SK-N-SH treated with all-trans-retinoic acid at 6 μM for 48 hours (cell line): ENCODE measurements at regions not wholly inside any gene's neighbourhood (a gene's known extent, or its start where the extent isn't known, plus 50 kb on each side); places are given as distances from the start of the nearest gene placed in this dataset.
"Not testable (repeated sequence)": the region's sequence is repeated elsewhere in the genome, so short reads cannot be mapped to it uniquely, and the experiment has no call there.

ENCODE experiments used
- ATAC-seq: fragments of 200-7000 bp; cut with Tn5 transposase; 3 replicates; pipeline ENCODE4 v1.9.1; 2020; ENCODE audit warnings: mild to moderate bottlenecking, moderate library complexity
- ARNTL ChIP-seq: fragments of 450-650 bp; formaldehyde crosslinking; IDR thresholded peaks from 2 replicates; pipeline ENCODE4 v1.5.0; 2020; ENCODE audit warnings: low read depth, mild to moderate bottlenecking, moderate library complexity, borderline replicate concordance
- BACH2 ChIP-seq: fragments of 250-450 bp; sonication (Bioruptor Pico); IDR thresholded peaks from 2 replicates; pipeline ENCODE4 v1.9.0; 2021; ENCODE audit warnings: mild to moderate bottlenecking, borderline replicate concordance
- CSDC2 ChIP-seq: fragments of 250-450 bp; sonication (Bioruptor Pico); IDR thresholded peaks from 2 replicates; pipeline ENCODE4 v1.5.0; 2020; ENCODE audit warnings: mild to moderate bottlenecking, moderate library complexity
- ESRRG ChIP-seq: fragments of 250-450 bp; sonication (Bioruptor Pico); IDR thresholded peaks from 2 replicates; pipeline ENCODE4 v1.6.1; 2021; ENCODE audit warnings: mild to moderate bottlenecking
- ISL1 ChIP-seq: fragments of 250-450 bp; sonication (Bioruptor Pico); IDR thresholded peaks from 2 replicates; pipeline ENCODE4 v2.1.2; 2022; ENCODE audit warnings: mild to moderate bottlenecking, moderate library complexity
- OSR1 ChIP-seq: fragments of 250-450 bp; sonication (Bioruptor Pico); IDR thresholded peaks from 2 replicates; pipeline ENCODE4 v1.8.0; 2022; ENCODE audit warnings: moderate library complexity, mild to moderate bottlenecking, inconsistent platforms
- PPARA ChIP-seq: fragments of 250-450 bp; sonication (Bioruptor Pico); IDR thresholded peaks from 2 replicates; pipeline ENCODE4 v1.5.0; 2020; ENCODE audit warnings: mild to moderate bottlenecking, borderline replicate concordance
- RARB ChIP-seq: fragments of 250-450 bp; sonication (Bioruptor Pico); IDR thresholded peaks from 2 replicates; pipeline ENCODE4 v1.8.0; 2021; ENCODE audit warnings: mild to moderate bottlenecking, moderate library complexity
- SNAI2 ChIP-seq: fragments of 250-450 bp; sonication (Bioruptor Pico); IDR thresholded peaks from 2 replicates; pipeline ENCODE4 v1.5.0; 2020; ENCODE audit warnings: mild to moderate bottlenecking, moderate library complexity
- TCF4 ChIP-seq: fragments of 250-450 bp; sonication (Bioruptor Pico); IDR thresholded peaks from 2 replicates; pipeline ENCODE4 v1.8.0; 2021; ENCODE audit warnings: mild to moderate bottlenecking, moderate library complexity, borderline replicate concordance
- TOX ChIP-seq: fragments of 250-450 bp; sonication (Bioruptor Pico); IDR thresholded peaks from 2 replicates; pipeline ENCODE4 v1.8.0; 2021; ENCODE audit warnings: mild to moderate bottlenecking, moderate library complexity, borderline replicate concordance
- ZC3H10 ChIP-seq: fragments of 250-450 bp; sonication (Bioruptor Pico); IDR thresholded peaks from 2 replicates; pipeline ENCODE4 v1.5.1; 2021; ENCODE audit warnings: mild to moderate bottlenecking, moderate library complexity
- ZFP3 ChIP-seq: fragments of 250-450 bp; sonication (Bioruptor Pico); IDR thresholded peaks from 2 replicates; pipeline ENCODE4 v1.5.0; 2020; ENCODE audit warnings: mild to moderate bottlenecking, moderate library complexity
- ZFP30 ChIP-seq: fragments of 450-650 bp; formaldehyde crosslinking; IDR thresholded peaks from 2 replicates; pipeline ENCODE4 v1.5.0; 2022; ENCODE audit warnings: mild to moderate bottlenecking, moderate library complexity
- ZNF565 ChIP-seq: fragments of 450-650 bp; formaldehyde crosslinking; conservative IDR thresholded peaks from 2 replicates; pipeline ENCODE4 v1.5.0; 2020; ENCODE audit warnings: low read depth, mild to moderate bottlenecking, moderate library complexity
- ZNF70 ChIP-seq: fragments of 450-650 bp; formaldehyde crosslinking; IDR thresholded peaks from 2 replicates; pipeline ENCODE4 v1.5.0; 2020; ENCODE audit warnings: mild to moderate bottlenecking, moderate library complexity
- ZNF8 ChIP-seq: fragments of 450-650 bp; formaldehyde crosslinking; IDR thresholded peaks from 2 replicates; pipeline ENCODE4 v1.5.0; 2020; ENCODE audit warnings: mild to moderate bottlenecking, moderate library complexity
- TF ChIP-seq, protein P1 (sequence below): fragments of 250-450 bp; sonication (Bioruptor Pico); IDR thresholded peaks from 2 replicates; pipeline ENCODE4 v1.5.1; 2021; ENCODE audit warnings: mild to moderate bottlenecking, moderate library complexity
- TF ChIP-seq, protein P2 (sequence below): fragments of 250-450 bp; sonication (Bioruptor Pico); IDR thresholded peaks from 2 replicates; pipeline ENCODE4 v1.5.1; 2020; ENCODE audit warnings: low read depth, mild to moderate bottlenecking, moderate library complexity
- TF ChIP-seq, protein P3 (sequence below): fragments of 250-450 bp; sonication (Bioruptor Pico); IDR thresholded peaks from 2 replicates; pipeline ENCODE4 v1.8.0; 2021; ENCODE audit warnings: low read depth, mild to moderate bottlenecking, moderate library complexity, borderline replicate concordance
- TF ChIP-seq, protein P4 (sequence below): fragments of 250-450 bp; sonication (Bioruptor Pico); IDR thresholded peaks from 2 replicates; pipeline ENCODE4 v1.8.0; 2020; ENCODE audit warnings: mild to moderate bottlenecking, moderate library complexity, borderline replicate concordance
- TF ChIP-seq, protein P5 (sequence below): fragments of 250-450 bp; sonication (Bioruptor Pico); IDR thresholded peaks from 2 replicates; pipeline ENCODE4 v1.5.0; 2020; ENCODE audit warnings: mild to moderate bottlenecking, moderate library complexity

DNA sequence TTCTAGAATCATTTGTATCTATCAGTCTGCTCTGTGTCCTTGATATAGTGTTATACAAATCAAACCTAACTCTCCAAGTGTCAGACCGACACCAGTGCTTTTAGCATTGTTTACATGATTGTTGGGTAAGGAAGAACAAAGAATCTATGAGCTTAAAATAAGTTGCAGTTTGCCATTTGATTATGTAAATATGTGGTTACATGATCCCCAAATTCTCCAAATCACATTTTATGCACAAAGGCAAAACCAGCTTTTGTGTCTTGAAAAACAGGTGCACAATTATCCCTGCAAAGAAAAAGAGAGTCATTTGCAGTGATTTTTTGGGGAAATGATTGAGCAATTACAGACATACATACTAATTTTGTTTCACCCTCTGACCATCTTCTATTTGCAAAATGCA is 652.6 kb upstream of the CHAC2 start (continued):
- no peak for TF ChIP-seq ARNTL (CRISPR knock-in tag)
- TF ChIP-seq, protein P1, sequence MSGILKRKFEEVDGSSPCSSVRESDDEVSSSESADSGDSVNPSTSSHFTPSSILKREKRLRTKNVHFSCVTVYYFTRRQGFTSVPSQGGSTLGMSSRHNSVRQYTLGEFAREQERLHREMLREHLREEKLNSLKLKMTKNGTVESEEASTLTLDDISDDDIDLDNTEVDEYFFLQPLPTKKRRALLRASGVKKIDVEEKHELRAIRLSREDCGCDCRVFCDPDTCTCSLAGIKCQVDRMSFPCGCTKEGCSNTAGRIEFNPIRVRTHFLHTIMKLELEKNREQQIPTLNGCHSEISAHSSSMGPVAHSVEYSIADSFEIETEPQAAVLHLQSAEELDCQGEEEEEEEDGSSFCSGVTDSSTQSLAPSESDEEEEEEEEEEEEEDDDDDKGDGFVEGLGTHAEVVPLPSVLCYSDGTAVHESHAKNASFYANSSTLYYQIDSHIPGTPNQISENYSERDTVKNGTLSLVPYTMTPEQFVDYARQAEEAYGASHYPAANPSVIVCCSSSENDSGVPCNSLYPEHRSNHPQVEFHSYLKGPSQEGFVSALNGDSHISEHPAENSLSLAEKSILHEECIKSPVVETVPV (CRISPR knock-in tag), result no peak

DNA sequence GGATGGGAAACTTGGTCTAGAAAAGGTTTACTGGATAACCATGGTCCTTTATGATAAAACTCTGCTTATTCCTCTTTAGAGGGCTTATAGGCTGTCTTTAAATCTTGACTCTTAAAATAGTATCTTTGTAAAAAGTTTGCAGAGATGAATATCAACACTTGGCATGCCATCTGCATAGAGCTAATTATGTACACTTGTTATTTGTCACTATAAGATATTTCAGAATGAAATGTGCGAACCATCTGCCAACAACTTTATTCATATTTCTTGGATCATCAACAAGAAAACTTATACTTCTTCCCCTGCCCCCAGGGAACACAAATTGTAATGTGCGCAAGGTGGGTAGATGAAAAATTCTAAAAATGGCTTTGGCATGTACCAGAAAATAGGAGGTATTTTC is 653.0 kb upstream of the CHAC2 start:
- no peak for ATAC-seq
- no peak for TF ChIP-seq ESRRG (CRISPR knock-in tag)
- no peak for TF ChIP-seq SNAI2 (CRISPR knock-in tag)
- no peak for TF ChIP-seq ZNF8
- no peak for TF ChIP-seq ZFP30 (CRISPR knock-in tag)
- TF ChIP-seq, all 23 proteins: peak for 0

DNA sequence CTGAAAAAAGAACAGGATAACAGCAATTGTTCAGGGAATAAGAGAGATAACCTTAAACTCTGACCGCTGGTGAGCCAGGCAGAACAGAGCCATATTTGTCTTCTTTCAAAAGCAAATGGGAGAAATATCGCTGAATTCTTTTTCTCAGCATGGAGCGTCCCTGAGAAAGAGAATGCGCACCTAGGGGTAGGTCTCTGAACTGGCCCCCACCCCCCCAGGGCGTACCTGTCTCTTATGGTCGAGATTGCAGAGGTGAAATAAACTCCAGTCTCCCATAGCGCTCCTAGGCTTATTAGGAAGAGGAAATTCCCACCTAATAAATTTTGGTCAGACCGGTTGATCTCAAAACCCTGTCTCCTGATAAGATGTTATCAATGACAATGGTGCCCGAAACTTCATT is 655.2 kb upstream of the CHAC2 start:
- ATAC-seq, result not testable (repeated sequence)

DNA sequence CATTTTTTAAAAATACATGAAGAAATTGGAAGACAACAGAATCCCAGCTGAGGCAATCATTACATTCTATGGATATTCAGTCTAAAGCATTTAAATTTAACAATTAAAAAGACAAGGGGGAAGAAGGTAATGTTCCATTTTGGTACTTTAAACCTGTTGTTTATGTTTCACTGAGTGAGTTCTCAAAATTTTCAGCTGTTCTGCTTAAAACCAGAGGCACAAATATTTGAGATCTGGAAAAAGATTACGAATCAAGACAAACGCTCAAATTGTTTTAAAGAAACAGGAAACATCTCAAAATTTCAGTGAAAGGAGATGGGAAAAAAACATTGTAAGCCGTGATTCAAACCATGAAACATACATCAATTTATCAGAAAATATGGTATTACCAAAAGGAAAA is 656.2 kb upstream of the CHAC2 start:
- TF ChIP-seq, protein P2, sequence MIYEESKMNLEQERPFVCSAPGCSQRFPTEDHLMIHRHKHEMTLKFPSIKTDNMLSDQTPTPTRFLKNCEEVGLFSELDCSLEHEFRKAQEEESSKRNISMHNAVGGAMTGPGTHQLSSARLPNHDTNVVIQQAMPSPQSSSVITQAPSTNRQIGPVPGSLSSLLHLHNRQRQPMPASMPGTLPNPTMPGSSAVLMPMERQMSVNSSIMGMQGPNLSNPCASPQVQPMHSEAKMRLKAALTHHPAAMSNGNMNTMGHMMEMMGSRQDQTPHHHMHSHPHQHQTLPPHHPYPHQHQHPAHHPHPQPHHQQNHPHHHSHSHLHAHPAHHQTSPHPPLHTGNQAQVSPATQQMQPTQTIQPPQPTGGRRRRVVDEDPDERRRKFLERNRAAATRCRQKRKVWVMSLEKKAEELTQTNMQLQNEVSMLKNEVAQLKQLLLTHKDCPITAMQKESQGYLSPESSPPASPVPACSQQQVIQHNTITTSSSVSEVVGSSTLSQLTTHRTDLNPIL, result no peak
- TF ChIP-seq BACH2 (CRISPR knock-in tag) (no peak), OSR1 (CRISPR knock-in tag) (no peak), ZFP3 (CRISPR knock-in tag) (no peak)
- no peak for ATAC-seq

DNA sequence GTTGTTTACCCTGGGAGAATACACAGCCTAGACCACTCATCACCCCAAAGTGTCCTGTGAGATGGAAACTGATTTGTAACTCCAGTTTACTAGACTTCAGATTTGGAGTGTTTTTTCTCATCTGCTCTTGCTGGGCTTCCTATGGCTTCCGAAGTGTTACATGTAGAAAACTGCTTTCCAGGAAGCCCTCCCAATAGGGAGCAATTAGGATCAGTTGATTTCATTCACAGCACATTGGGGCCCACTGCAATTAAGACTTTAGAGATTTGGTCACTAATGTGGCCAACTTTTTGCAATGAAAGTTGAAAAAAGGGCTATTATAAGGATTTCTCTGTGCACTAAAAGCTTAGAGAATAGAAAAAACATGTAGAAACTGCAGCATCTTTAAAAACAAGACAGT is 656.6 kb upstream of the CHAC2 start:
- no peak for TF ChIP-seq ZFP30 (CRISPR knock-in tag)
- no peak for TF ChIP-seq ZC3H10 (CRISPR knock-in tag)
- no peak for TF ChIP-seq BACH2 (CRISPR knock-in tag)
- TF ChIP-seq ESRRG (CRISPR knock-in tag), result no peak
- no peak for TF ChIP-seq ZFP3 (CRISPR knock-in tag)
- TF ChIP-seq, protein P3, sequence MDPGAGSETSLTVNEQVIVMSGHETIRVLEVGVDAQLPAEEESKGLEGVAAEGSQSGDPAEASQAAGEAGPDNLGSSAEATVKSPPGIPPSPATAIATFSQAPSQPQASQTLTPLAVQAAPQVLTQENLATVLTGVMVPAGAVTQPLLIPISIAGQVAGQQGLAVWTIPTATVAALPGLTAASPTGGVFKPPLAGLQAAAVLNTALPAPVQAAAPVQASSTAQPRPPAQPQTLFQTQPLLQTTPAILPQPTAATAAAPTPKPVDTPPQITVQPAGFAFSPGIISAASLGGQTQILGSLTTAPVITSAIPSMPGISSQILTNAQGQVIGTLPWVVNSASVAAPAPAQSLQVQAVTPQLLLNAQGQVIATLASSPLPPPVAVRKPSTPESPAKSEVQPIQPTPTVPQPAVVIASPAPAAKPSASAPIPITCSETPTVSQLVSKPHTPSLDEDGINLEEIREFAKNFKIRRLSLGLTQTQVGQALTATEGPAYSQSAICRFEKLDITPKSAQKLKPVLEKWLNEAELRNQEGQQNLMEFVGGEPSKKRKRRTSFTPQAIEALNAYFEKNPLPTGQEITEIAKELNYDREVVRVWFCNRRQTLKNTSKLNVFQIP, result no peak
- TF ChIP-seq, protein P4, sequence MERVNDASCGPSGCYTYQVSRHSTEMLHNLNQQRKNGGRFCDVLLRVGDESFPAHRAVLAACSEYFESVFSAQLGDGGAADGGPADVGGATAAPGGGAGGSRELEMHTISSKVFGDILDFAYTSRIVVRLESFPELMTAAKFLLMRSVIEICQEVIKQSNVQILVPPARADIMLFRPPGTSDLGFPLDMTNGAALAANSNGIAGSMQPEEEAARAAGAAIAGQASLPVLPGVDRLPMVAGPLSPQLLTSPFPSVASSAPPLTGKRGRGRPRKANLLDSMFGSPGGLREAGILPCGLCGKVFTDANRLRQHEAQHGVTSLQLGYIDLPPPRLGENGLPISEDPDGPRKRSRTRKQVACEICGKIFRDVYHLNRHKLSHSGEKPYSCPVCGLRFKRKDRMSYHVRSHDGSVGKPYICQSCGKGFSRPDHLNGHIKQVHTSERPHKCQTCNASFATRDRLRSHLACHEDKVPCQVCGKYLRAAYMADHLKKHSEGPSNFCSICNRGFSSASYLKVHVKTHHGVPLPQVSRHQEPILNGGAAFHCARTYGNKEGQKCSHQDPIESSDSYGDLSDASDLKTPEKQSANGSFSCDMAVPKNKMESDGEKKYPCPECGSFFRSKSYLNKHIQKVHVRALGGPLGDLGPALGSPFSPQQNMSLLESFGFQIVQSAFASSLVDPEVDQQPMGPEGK (CRISPR knock-in tag), result no peak
- TF ChIP-seq, protein P2, result no peak
- TF ChIP-seq, protein P5, sequence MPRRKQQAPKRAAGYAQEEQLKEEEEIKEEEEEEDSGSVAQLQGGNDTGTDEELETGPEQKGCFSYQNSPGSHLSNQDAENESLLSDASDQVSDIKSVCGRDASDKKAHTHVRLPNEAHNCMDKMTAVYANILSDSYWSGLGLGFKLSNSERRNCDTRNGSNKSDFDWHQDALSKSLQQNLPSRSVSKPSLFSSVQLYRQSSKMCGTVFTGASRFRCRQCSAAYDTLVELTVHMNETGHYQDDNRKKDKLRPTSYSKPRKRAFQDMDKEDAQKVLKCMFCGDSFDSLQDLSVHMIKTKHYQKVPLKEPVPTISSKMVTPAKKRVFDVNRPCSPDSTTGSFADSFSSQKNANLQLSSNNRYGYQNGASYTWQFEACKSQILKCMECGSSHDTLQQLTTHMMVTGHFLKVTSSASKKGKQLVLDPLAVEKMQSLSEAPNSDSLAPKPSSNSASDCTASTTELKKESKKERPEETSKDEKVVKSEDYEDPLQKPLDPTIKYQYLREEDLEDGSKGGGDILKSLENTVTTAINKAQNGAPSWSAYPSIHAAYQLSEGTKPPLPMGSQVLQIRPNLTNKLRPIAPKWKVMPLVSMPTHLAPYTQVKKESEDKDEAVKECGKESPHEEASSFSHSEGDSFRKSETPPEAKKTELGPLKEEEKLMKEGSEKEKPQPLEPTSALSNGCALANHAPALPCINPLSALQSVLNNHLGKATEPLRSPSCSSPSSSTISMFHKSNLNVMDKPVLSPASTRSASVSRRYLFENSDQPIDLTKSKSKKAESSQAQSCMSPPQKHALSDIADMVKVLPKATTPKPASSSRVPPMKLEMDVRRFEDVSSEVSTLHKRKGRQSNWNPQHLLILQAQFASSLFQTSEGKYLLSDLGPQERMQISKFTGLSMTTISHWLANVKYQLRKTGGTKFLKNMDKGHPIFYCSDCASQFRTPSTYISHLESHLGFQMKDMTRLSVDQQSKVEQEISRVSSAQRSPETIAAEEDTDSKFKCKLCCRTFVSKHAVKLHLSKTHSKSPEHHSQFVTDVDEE, result no peak
- TF ChIP-seq RARB (CRISPR knock-in tag), result no peak
- TF ChIP-seq SNAI2 (CRISPR knock-in tag), result no peak
- TF ChIP-seq TCF4 (CRISPR knock-in tag), result no peak
- TF ChIP-seq ZNF70 (CRISPR knock-in tag), result no peak
- no peak for TF ChIP-seq ZNF565 (CRISPR knock-in tag)
- TF ChIP-seq, protein P1 (CRISPR knock-in tag), result no peak
- no peak for TF ChIP-seq PPARA (CRISPR knock-in tag)
- TF ChIP-seq ARNTL (CRISPR knock-in tag), result no peak
- TF ChIP-seq ISL1 (CRISPR knock-in tag), result no peak
- TF ChIP-seq CSDC2 (CRISPR knock-in tag), result no peak
- TF ChIP-seq TOX (CRISPR knock-in tag), result no peak
- no peak for ATAC-seq
